A549 (cell line): ENCODE measurements at regions not wholly inside any gene's neighbourhood (a gene's known extent, or its start where the extent isn't known, plus 50 kb on each side); places are given as distances from the start of the nearest gene placed in this dataset.

Experiments used
- ATAC-seq, 2 experiments: fragments of 200-7000 bp in 1 of 2; fragments of >200 bp in 1 of 2; cut with Nextera tagmentation in 1 of 2; cut with Tn5 transposase in 1 of 2; 3 replicates each; pipeline versions ENCODE4 v1.8.0 to v1.9.1; 2018 to 2020; ENCODE audit warnings: mild to moderate bottlenecking in 1 of 2, moderate library complexity in 1 of 2
- CTCF ChIA-PET: fragments of 300-600 bp; sonication (Branson Sonifier 250); formaldehyde crosslinking; extraction: SDS; loops from one replicate; lab custom pipeline; 2021; ENCODE audit warnings: antibody characterized with exemption, inconsistent platforms; lab: Yijun Ruan, JAX
- POLR2A ChIA-PET: fragments of 350-600 bp; formaldehyde crosslinking; extraction: SDS; loops from one replicate; lab custom pipeline; 2021; ENCODE audit warnings: antibody characterized with exemption, inconsistent platforms; lab: Yijun Ruan, JAX
- DNase-seq, 2 experiments: peaks; one replicate each; pipeline versions ENCODE4 v3.0.0 to v3.0.0-alpha.2; 2011 to 2016; ENCODE audit warnings: low read depth in 1 of 2, low spot score in 1 of 2
- FAIRE-seq: peaks from 2 replicates; lab custom pipeline; 2011; peaks lifted over from hg19 to GRCh38; lab: Jason Lieb, UNC
- H3K27ac ChIP-seq, 2 experiments: fragments of >200 bp; sonication (Bioruptor Twin); formaldehyde crosslinking; 3 replicates each; pipeline ENCODE4 v1.5.1; 2016 to 2017
- H3K4me1 ChIP-seq: fragments of >200 bp; sonication (Bioruptor Twin); formaldehyde crosslinking; 3 replicates; pipeline ENCODE4 v1.6.1; 2016
- H3K4me2 ChIP-seq: fragments of >200 bp; sonication (Bioruptor Twin); formaldehyde crosslinking; 3 replicates; pipeline ENCODE4 v1.6.1; 2016
- H3K4me3 ChIP-seq: fragments of >200 bp; sonication (Bioruptor Twin); formaldehyde crosslinking; 3 replicates; pipeline ENCODE4 v1.5.1; 2016
- H3K9me3 ChIP-seq: fragments of >200 bp; sonication (Bioruptor Twin); formaldehyde crosslinking; 3 replicates; pipeline ENCODE4 v1.6.1; 2016
- CBX8 ChIP-seq: fragments of 200-600 bp; sonication (generic); IDR thresholded peaks from 2 replicates; pipeline ENCODE4 v1.6.1; 2016
- CHD4 ChIP-seq: fragments of 200-600 bp; sonication (generic); IDR thresholded peaks from 2 replicates; pipeline ENCODE4 v1.6.1; 2016; ENCODE audit warnings: antibody characterized with exemption, mild to moderate bottlenecking, borderline replicate concordance
- EP300 ChIP-seq, 2 experiments: fragments of >200 bp; sonication (Bioruptor Twin); formaldehyde crosslinking; IDR thresholded peaks; 2 replicates in 1 of 2; 3 replicates in 1 of 2; pipeline ENCODE4 v1.6.1; 2016 to 2017
- ESRRA ChIP-seq: fragments of 150-350 bp; IDR thresholded peaks from 2 replicates; pipeline ENCODE4 v1.6.1; 2014; ENCODE audit warnings: mild to moderate bottlenecking, low read length, borderline replicate concordance
- FOSL2 ChIP-seq, 2 experiments: fragments of 450-650 bp in 1 of 2; fragments of >200 bp in 1 of 2; sonication (Bioruptor Twin) in 1 of 2; formaldehyde crosslinking; IDR thresholded peaks; 2 replicates each; pipeline versions ENCODE4 v1.5.0 to v1.6.1; 2016 to 2020; ENCODE audit warnings: mild to moderate bottlenecking in 1 of 2, moderate library complexity in 1 of 2
- GATA3 ChIP-seq: IDR thresholded peaks from 2 replicates; pipeline ENCODE4 v1.6.1; 2012; ENCODE audit warnings: borderline replicate concordance
- HEYL ChIP-seq: fragments of 250-450 bp; sonication (Bioruptor Pico); IDR thresholded peaks from 2 replicates; pipeline ENCODE4 v1.8.0; 2021; ENCODE audit warnings: mild to moderate bottlenecking, moderate library complexity
- JUNB ChIP-seq: fragments of >200 bp; sonication (Bioruptor Twin); formaldehyde crosslinking; IDR thresholded peaks from 2 replicates; pipeline ENCODE4 v1.6.1; 2016
- KDM1A ChIP-seq: fragments of 200-600 bp; sonication (generic); IDR thresholded peaks from 2 replicates; pipeline ENCODE4 v1.6.1; 2016; ENCODE audit warnings: low read depth, mild to moderate bottlenecking
- MAZ ChIP-seq: fragments of 150-350 bp; IDR thresholded peaks from 2 replicates; pipeline ENCODE4 v1.6.1; 2014; ENCODE audit warnings: antibody characterized with exemption, low read depth, low read length, borderline replicate concordance
- NPAS2 ChIP-seq: fragments of 250-450 bp; sonication (Bioruptor Pico); IDR thresholded peaks from 2 replicates; pipeline ENCODE4 v1.8.0; 2022; ENCODE audit warnings: mild to moderate bottlenecking, moderate library complexity, borderline replicate concordance
- NR3C1 ChIP-seq: fragments of >200 bp; sonication (Bioruptor Twin); formaldehyde crosslinking; IDR thresholded peaks from 3 replicates; pipeline ENCODE4 v1.6.1; 2017
- POLR2AphosphoS2 ChIP-seq: conservative IDR thresholded peaks from 2 replicates; pipeline ENCODE4 v1.6.1; 2012; ENCODE audit warnings: low read length, improper control_type of control experiment, inconsistent platforms
- REST ChIP-seq: fragments of 200-600 bp; sonication (generic); IDR thresholded peaks from 2 replicates; pipeline ENCODE4 v1.6.1; 2016; ENCODE audit warnings: antibody characterized with exemption, mild to moderate bottlenecking, moderate library complexity
- RFX5 ChIP-seq: fragments of 450-650 bp; IDR thresholded peaks from 2 replicates; pipeline ENCODE4 v1.7.1; 2014; ENCODE audit warnings: antibody characterized with exemption, mild to moderate bottlenecking, moderate library complexity
- RNF2 ChIP-seq: fragments of 200-600 bp; sonication (generic); IDR thresholded peaks from 2 replicates; pipeline ENCODE4 v1.6.1; 2016; ENCODE audit warnings: low read depth, mild to moderate bottlenecking, antibody characterized with exemption, moderate library complexity, borderline replicate concordance
- SMC3 ChIP-seq: fragments of >200 bp; sonication (Bioruptor Twin); formaldehyde crosslinking; IDR thresholded peaks from 3 replicates; pipeline ENCODE4 v1.6.1; 2018; ENCODE audit warnings: inconsistent platforms
- TP53 ChIP-seq: fragments of 250-450 bp; sonication (Bioruptor Pico); IDR thresholded peaks from 2 replicates; pipeline ENCODE4 v1.5.0; 2021; ENCODE audit warnings: mild to moderate bottlenecking, moderate library complexity
- ZFP36 ChIP-seq: fragments of 450-650 bp; IDR thresholded peaks from 2 replicates; pipeline ENCODE4 v1.6.1; 2014; ENCODE audit warnings: borderline replicate concordance; ENCODE audit not compliant: partially characterized antibody
- ZNF302 ChIP-seq: fragments of 250-450 bp; sonication (Bioruptor Pico); IDR thresholded peaks from 2 replicates; pipeline ENCODE4 v1.9.0; 2021; ENCODE audit warnings: inconsistent platforms, mild to moderate bottlenecking, moderate library complexity
- WGBS: methylation state at CpG from one replicate; pipeline ENCODE4 v1.1.6; 2017; ENCODE audit errors: missing lambda C conversion rate; 5-methylcytosine and 5-hydroxymethylcytosine counted together
- TF ChIP-seq, protein P1 (sequence below): IDR thresholded peaks from 2 replicates; pipeline ENCODE4 v1.6.1; 2012; ENCODE audit warnings: low read depth, borderline replicate concordance
- TF ChIP-seq, protein P2 (sequence below): fragments of 150-350 bp; IDR thresholded peaks from 2 replicates; pipeline ENCODE4 v1.6.1; 2014; ENCODE audit warnings: low read depth, mild to moderate bottlenecking, low read length
- TF ChIP-seq, protein P3 (sequence below): IDR thresholded peaks from 2 replicates; pipeline ENCODE4 v1.6.1; 2012
- TF ChIP-seq, protein P4 (sequence below): fragments of 250-450 bp; sonication (Bioruptor Pico); IDR thresholded peaks from 2 replicates; pipeline ENCODE4 v1.5.0; 2020; ENCODE audit warnings: low read depth, mild to moderate bottlenecking, moderate library complexity

GRCh38 chr17:74078363-74078941, 125.0 kb upstream of the RPL38 start:
- 29% methylated on average over 12 of the region's 12 CpGs for WGBS
- DNase-seq, result no peak
- Histone ChIP-seq H3K4me3 (no peak overlapping the region), H3K4me2 (no peak overlapping the region), H3K9me3 (peaks cover 9% of the 10 kb centered on the region), H3K4me1 (no peaks in the 10 kb centered on the region), H3K27ac (no peak overlapping the region)
- TF ChIP-seq SMC3, result no peak
- TF ChIP-seq HEYL (CRISPR knock-in tag), result no peak
- no peak for TF ChIP-seq NPAS2 (CRISPR knock-in tag)
- no peak for TF ChIP-seq GATA3
- no peak for TF ChIP-seq POLR2AphosphoS2
- no peak for TF ChIP-seq RFX5
- no peak for TF ChIP-seq KDM1A
- TF ChIP-seq, protein P1, sequence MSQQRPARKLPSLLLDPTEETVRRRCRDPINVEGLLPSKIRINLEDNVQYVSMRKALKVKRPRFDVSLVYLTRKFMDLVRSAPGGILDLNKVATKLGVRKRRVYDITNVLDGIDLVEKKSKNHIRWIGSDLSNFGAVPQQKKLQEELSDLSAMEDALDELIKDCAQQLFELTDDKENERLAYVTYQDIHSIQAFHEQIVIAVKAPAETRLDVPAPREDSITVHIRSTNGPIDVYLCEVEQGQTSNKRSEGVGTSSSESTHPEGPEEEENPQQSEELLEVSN, result no peak
- TF ChIP-seq, protein P2, sequence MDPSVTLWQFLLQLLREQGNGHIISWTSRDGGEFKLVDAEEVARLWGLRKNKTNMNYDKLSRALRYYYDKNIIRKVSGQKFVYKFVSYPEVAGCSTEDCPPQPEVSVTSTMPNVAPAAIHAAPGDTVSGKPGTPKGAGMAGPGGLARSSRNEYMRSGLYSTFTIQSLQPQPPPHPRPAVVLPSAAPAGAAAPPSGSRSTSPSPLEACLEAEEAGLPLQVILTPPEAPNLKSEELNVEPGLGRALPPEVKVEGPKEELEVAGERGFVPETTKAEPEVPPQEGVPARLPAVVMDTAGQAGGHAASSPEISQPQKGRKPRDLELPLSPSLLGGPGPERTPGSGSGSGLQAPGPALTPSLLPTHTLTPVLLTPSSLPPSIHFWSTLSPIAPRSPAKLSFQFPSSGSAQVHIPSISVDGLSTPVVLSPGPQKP, result no peak
- TF ChIP-seq EP300 (IDR thresholded peaks at IDR 0.05), result no peak
- TF ChIP-seq ZFP36, result no peak
- no peak for TF ChIP-seq ZNF302 (CRISPR knock-in tag)
- no peak for TF ChIP-seq CBX8
- TF ChIP-seq ESRRA, result no peak
- TF ChIP-seq CHD4, result no peak
- TF ChIP-seq TP53 (CRISPR knock-in tag), result no peak
- TF ChIP-seq, protein P3, sequence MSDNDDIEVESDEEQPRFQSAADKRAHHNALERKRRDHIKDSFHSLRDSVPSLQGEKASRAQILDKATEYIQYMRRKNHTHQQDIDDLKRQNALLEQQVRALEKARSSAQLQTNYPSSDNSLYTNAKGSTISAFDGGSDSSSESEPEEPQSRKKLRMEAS, result no peak
- no peak for TF ChIP-seq NR3C1
- TF ChIP-seq MAZ, result no peak
- no peak for TF ChIP-seq JUNB
- FAIRE-seq, result no peak
- ATAC-seq, result no peak
- CTCF ChIA-PET, result interaction anchor here (1.0 to 7.9 kb wide), 6 partner anchors 12 to 303 kb away, joined by 3 to 40 read pairs (median 3); no protein-coding TSS in a partner anchor
- POLR2A ChIA-PET, result no interaction called here

DNA sequence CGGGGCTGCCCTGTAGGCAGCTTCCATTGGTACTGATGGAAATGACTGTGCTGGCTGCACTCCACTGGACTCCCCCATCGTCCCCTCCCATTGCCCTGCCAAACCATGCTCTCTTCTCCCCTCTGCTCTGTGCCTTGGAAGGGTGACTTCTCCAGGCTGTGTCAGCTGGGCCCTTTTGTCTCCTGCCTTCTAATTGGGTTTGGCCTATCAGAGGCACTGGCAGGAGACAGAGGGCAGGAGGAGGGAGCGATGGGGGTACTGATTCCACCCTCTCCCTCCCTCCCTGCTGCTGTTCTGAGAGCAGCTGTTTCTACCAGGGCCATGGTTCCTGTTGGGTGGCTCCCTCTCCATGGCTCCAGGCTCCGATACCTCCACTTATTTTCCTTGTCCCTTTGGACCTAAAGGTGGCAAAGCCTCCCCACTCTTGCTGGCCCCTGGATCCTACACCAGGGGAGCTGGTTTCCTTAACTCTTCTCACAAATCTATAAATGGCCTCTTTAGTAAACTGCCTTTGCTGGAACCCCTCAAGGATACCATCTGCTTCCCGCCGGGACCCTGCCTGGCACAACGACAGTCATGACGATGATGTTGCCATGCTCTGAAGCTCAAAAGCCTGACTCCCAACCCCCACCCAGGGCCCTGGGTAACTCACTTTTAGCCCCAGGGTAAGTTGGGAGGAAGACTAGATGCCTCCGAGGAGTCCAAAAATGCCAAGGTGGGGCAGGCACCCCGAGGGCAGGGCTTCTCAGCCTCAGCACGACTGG, 123.8 kb upstream of the RPL38 start:
- no peak for FAIRE-seq
- Histone ChIP-seq H3K4me1 (no peaks in the 10 kb centered on the region), H3K4me3 (no peak overlapping the region), H3K4me2 (no peak overlapping the region), H3K27ac (no peak overlapping the region), H3K9me3 (peaks cover 12% of the 10 kb centered on the region; the same call in 2 of the 3 replicates)
- DNase-seq, result no peak
- POLR2A ChIA-PET, result no interaction called here
- TF ChIP-seq REST (no peak), RNF2 (no peak), JUNB (no peak), TP53 (CRISPR knock-in tag) (no peak), FOSL2 (IDR thresholded peaks at IDR 0.05) (no peak), FOSL2 (CRISPR knock-in tag; IDR thresholded peaks at IDR 0.05) (no peak)
- TF ChIP-seq, protein P4, sequence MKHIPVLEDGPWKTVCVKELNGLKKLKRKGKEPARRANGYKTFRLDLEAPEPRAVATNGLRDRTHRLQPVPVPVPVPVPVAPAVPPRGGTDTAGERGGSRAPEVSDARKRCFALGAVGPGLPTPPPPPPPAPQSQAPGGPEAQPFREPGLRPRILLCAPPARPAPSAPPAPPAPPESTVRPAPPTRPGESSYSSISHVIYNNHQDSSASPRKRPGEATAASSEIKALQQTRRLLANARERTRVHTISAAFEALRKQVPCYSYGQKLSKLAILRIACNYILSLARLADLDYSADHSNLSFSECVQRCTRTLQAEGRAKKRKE (CRISPR knock-in tag), result no peak
- ATAC-seq, result no peak
- 35% methylated on average over 11 of the region's 11 CpGs for WGBS
- CTCF ChIA-PET, result interaction anchor here (0.8 to 7.9 kb wide), 6 partner anchors 10 to 302 kb away, joined by 3 to 40 read pairs (median 3); no protein-coding TSS in a partner anchor
